ENCODE measurements at regions not wholly inside any gene's neighbourhood (a gene's known extent, or its start where the extent isn't known, plus 50 kb on each side); places are given as distances from the start of the nearest gene placed in this dataset.

DNA sequence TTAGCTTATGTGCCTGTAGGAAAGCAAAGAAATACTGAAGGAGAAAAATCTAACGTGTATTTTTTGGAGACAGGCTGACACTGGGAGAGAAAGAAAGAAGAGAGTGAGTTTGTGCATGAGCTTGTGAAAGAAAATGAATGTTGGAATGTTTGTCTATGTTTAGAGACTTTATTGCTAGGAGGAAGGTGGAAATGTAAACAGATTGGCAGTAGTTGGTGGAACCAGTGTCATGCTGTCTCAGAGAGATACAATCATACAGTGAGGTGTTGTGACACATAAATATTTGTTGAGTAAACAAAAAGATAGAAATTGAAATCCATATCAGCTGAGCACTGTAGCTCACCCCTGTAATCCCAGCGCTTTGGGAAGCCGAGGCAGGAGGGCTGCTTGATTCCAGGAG is 222.2 kb upstream of the MEIS1 start:
- H3K4me3 ChIP-seq (ENCODE audit: low read length): no peak overlapping the region
- no peaks in the 10 kb centered on the region for H3K9me3 ChIP-seq (replicated peaks; ENCODE audit: insufficient read depth, low read length)
- no peaks in the 10 kb centered on the region for H3K4me1 ChIP-seq (ENCODE audit: low read length)
- H3F3A ChIP-seq (ENCODE audit: insufficient read depth, low read length): no peaks in the 10 kb centered on the region
- no peak for DNase-seq
- no peaks in the 10 kb centered on the region for H3K79me2 ChIP-seq (ENCODE audit: low read length)
- no peak overlapping the region for H3K4me2 ChIP-seq (ENCODE audit: low read depth, low read length)
- no peak overlapping the region for H3K27ac ChIP-seq (ENCODE audit: low read length)
- H4K20me1 ChIP-seq (ENCODE audit: insufficient read depth, low read length): no peaks in the 10 kb centered on the region
- no peak overlapping the region for H3K9ac ChIP-seq (ENCODE audit: low read length)
- H3K9me2 ChIP-seq (replicated peaks; ENCODE audit: insufficient read depth, low read length): no peaks in the 10 kb centered on the region
- H3K36me3 ChIP-seq (replicated peaks; ENCODE audit: insufficient read depth, low read length): no peaks in the 10 kb centered on the region
- TF ChIP-seq EZH2 (optimal IDR thresholded peaks at IDR 0.05; ENCODE audit: low read depth, low read length) (no peak), EZH2phosphoT487 (IDR thresholded peaks at IDR 0.05; ENCODE audit: low read length) (no peak), CTCF (IDR thresholded peaks at IDR 0.05; ENCODE audit: low read length) (no peak)
- no peak overlapping the region for H2AFZ ChIP-seq (ENCODE audit: low read length)
- no peaks in the 10 kb centered on the region for H3K27me3 ChIP-seq (replicated peaks; ENCODE audit: insufficient read depth, low read length)

DNA sequence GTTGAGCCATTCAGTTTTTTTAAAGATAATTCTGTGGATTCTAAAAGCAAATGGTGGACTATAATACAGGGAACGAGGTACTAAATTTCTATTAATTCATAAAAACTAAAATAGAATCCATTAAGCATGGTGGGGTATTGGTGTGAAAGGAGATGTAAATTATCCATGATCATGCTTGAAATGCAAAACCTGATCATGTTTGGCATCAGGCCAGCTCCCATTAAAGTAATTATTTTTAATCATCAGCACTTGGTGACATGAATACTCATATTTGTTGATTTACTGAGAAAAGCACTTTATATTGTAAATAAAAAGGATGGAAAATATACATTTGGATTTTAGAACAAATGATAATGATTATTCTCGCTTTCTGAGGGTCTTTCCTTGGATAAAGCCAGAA is 232.3 kb upstream of the MEIS1 start:
- DNase-seq: no peak
- no peaks in the 10 kb centered on the region for H3F3A ChIP-seq (ENCODE audit: insufficient read depth, low read length)
- H3K4me2 ChIP-seq (ENCODE audit: low read depth, low read length): no peak overlapping the region
- no peak overlapping the region for H3K27ac ChIP-seq (ENCODE audit: low read length)
- no peak overlapping the region for H3K9ac ChIP-seq (ENCODE audit: low read length)
- H3K4me3 ChIP-seq (ENCODE audit: low read length): no peak overlapping the region
- H4K20me1 ChIP-seq (ENCODE audit: insufficient read depth, low read length): no peaks in the 10 kb centered on the region
- no peaks in the 10 kb centered on the region for H3K9me3 ChIP-seq (replicated peaks; ENCODE audit: insufficient read depth, low read length)
- H3K9me2 ChIP-seq (replicated peaks; ENCODE audit: insufficient read depth, low read length): no peaks in the 10 kb centered on the region
- no peaks in the 10 kb centered on the region for H3K4me1 ChIP-seq (ENCODE audit: low read length)
- no peak overlapping the region for H2AFZ ChIP-seq (ENCODE audit: low read length)
- H3K27me3 ChIP-seq (replicated peaks; ENCODE audit: insufficient read depth, low read length): no peaks in the 10 kb centered on the region
- H3K36me3 ChIP-seq (replicated peaks; ENCODE audit: insufficient read depth, low read length): no peaks in the 10 kb centered on the region
- H3K79me2 ChIP-seq (ENCODE audit: low read length): no peaks in the 10 kb centered on the region
- no peak for TF ChIP-seq CTCF (IDR thresholded peaks at IDR 0.05; ENCODE audit: low read length)
- TF ChIP-seq EZH2 (optimal IDR thresholded peaks at IDR 0.05; ENCODE audit: low read depth, low read length): no peak
- TF ChIP-seq EZH2phosphoT487 (IDR thresholded peaks at IDR 0.05; ENCODE audit: low read length): no peak

GRCh38 chr2:66201242-66201641 is 233.7 kb upstream of the MEIS1 start:
- Histone ChIP-seq H3K4me3 (ENCODE audit: low read length) (no peak overlapping the region), H3K27ac (ENCODE audit: low read length) (no peak overlapping the region), H3K9me2 (replicated peaks; ENCODE audit: insufficient read depth, low read length) (no peaks in the 10 kb centered on the region), H3K4me2 (ENCODE audit: low read depth, low read length) (no peak overlapping the region), H2AFZ (ENCODE audit: low read length) (no peak overlapping the region), H3K9me3 (replicated peaks; ENCODE audit: insufficient read depth, low read length) (no peaks in the 10 kb centered on the region), H3F3A (ENCODE audit: insufficient read depth, low read length) (no peaks in the 10 kb centered on the region), H4K20me1 (ENCODE audit: insufficient read depth, low read length) (no peaks in the 10 kb centered on the region), H3K79me2 (ENCODE audit: low read length) (no peaks in the 10 kb centered on the region), H3K4me1 (ENCODE audit: low read length) (no peaks in the 10 kb centered on the region), H3K9ac (ENCODE audit: low read length) (no peak overlapping the region), H3K27me3 (replicated peaks; ENCODE audit: insufficient read depth, low read length) (no peaks in the 10 kb centered on the region), H3K36me3 (replicated peaks; ENCODE audit: insufficient read depth, low read length) (no peaks in the 10 kb centered on the region)
- TF ChIP-seq CTCF (IDR thresholded peaks at IDR 0.05; ENCODE audit: low read length): no peak
- TF ChIP-seq EZH2 (optimal IDR thresholded peaks at IDR 0.05; ENCODE audit: low read depth, low read length): no peak
- TF ChIP-seq EZH2phosphoT487 (IDR thresholded peaks at IDR 0.05; ENCODE audit: low read length): no peak
- no peak for DNase-seq
